ENCODE measurements at regions not wholly inside any gene's neighbourhood (a gene's known extent, or its start where the extent isn't known, plus 50 kb on each side); places are given as distances from the start of the nearest gene placed in this dataset.

GRCh38 chr13:62125451-62125850 lies 709.8 kb upstream of the PCDH20 start:
- Histone ChIP-seq H3K9ac (no peak overlapping the region), H3K27me3 (ENCODE audit: control insufficient read depth, insufficient read depth, low read length) (no peaks in the 10 kb centered on the region), H3K4me3 (ENCODE audit: low read depth, low read length) (no peak overlapping the region), H3K4me2 (ENCODE audit: low read length) (no peak overlapping the region), H3K4me1 (no peaks in the 10 kb centered on the region), H3K79me2 (no peaks in the 10 kb centered on the region), H2AFZ (no peak overlapping the region), H3K27ac (no peak overlapping the region), H3K9me3 (ENCODE audit: control insufficient read depth, low read length) (no peaks in the 10 kb centered on the region), H3K36me3 (ENCODE audit: control insufficient read depth, insufficient read depth, low read length) (no peaks in the 10 kb centered on the region)
- no peak for TF ChIP-seq CTCF (IDR thresholded peaks at IDR 0.05)

GRCh38 chr13:62123409-62123808 lies 707.8 kb upstream of the PCDH20 start:
- Histone ChIP-seq H3K4me3 (ENCODE audit: low read depth, low read length) (no peak overlapping the region), H2AFZ (no peak overlapping the region), H3K36me3 (ENCODE audit: control insufficient read depth, insufficient read depth, low read length) (no peaks in the 10 kb centered on the region), H3K4me1 (no peaks in the 10 kb centered on the region), H3K4me2 (ENCODE audit: low read length) (no peak overlapping the region), H3K9ac (no peak overlapping the region), H3K9me3 (ENCODE audit: control insufficient read depth, low read length) (no peaks in the 10 kb centered on the region), H3K79me2 (no peaks in the 10 kb centered on the region), H3K27ac (no peak overlapping the region), H3K27me3 (ENCODE audit: control insufficient read depth, insufficient read depth, low read length) (no peaks in the 10 kb centered on the region)
- no peak for TF ChIP-seq CTCF (IDR thresholded peaks at IDR 0.05)

- no peaks in the 10 kb centered on the region for H3K4me1 ChIP-seq
- no peaks in the 10 kb centered on the region for H3K9me3 ChIP-seq (ENCODE audit: control insufficient read depth, low read length)
- H3K9ac ChIP-seq: no peak overlapping the region
- H3K79me2 ChIP-seq: no peaks in the 10 kb centered on the region
- no peak overlapping the region for H3K4me2 ChIP-seq (ENCODE audit: low read length)
- H3K36me3 ChIP-seq (ENCODE audit: control insufficient read depth, insufficient read depth, low read length): no peaks in the 10 kb centered on the region
- H2AFZ ChIP-seq: no peak overlapping the region
- no peak for TF ChIP-seq CTCF (IDR thresholded peaks at IDR 0.05)
- H3K27me3 ChIP-seq (ENCODE audit: control insufficient read depth, insufficient read depth, low read length): no peaks in the 10 kb centered on the region
- H3K27ac ChIP-seq: no peak overlapping the region
- H3K4me3 ChIP-seq (ENCODE audit: low read depth, low read length): no peak overlapping the region
Measured at GRCh38 chr13:62122434-62122833, 706.8 kb upstream of the PCDH20 start.

- Histone ChIP-seq H3K27ac (no peak overlapping the region), H3K79me2 (no peaks in the 10 kb centered on the region), H2AFZ (no peak overlapping the region), H3K27me3 (ENCODE audit: control insufficient read depth, insufficient read depth, low read length) (no peaks in the 10 kb centered on the region), H3K4me2 (ENCODE audit: low read length) (no peak overlapping the region), H3K36me3 (ENCODE audit: control insufficient read depth, insufficient read depth, low read length) (no peaks in the 10 kb centered on the region), H3K4me3 (ENCODE audit: low read depth, low read length) (no peak overlapping the region), H3K9me3 (ENCODE audit: control insufficient read depth, low read length) (no peaks in the 10 kb centered on the region), H3K9ac (no peak overlapping the region), H3K4me1 (no peaks in the 10 kb centered on the region)
- no peak for TF ChIP-seq CTCF (IDR thresholded peaks at IDR 0.05)
Measured at GRCh38 chr13:62119739-62120700, 704.4 kb upstream of the PCDH20 start.

GRCh38 chr13:62115831-62116230 lies 700.2 kb upstream of the PCDH20 start:
- Histone ChIP-seq H2AFZ (no peak overlapping the region), H3K9me3 (ENCODE audit: control insufficient read depth, low read length) (no peaks in the 10 kb centered on the region), H3K27ac (no peak overlapping the region), H3K36me3 (ENCODE audit: control insufficient read depth, insufficient read depth, low read length) (no peaks in the 10 kb centered on the region), H3K79me2 (no peaks in the 10 kb centered on the region), H3K27me3 (ENCODE audit: control insufficient read depth, insufficient read depth, low read length) (no peaks in the 10 kb centered on the region), H3K4me2 (ENCODE audit: low read length) (no peak overlapping the region), H3K4me3 (ENCODE audit: low read depth, low read length) (no peak overlapping the region), H3K4me1 (no peaks in the 10 kb centered on the region), H3K9ac (no peak overlapping the region)
- TF ChIP-seq CTCF (IDR thresholded peaks at IDR 0.05): no peak

All from parathyroid adenoma (tissue), 2 donors.